Lower leg skin (tissue), 3 donors: ENCODE measurements at regions not wholly inside any gene's neighbourhood (a gene's known extent, or its start where the extent isn't known, plus 50 kb on each side); places are given as distances from the start of the nearest gene placed in this dataset.

ENCODE experiments used
- POLR2A ChIP-seq, 2 donors: fragments of 450-650 bp; IDR thresholded peaks; one replicate each; pipeline ENCODE4 v1.6.1; 2016 to 2017; ENCODE audit warnings: antibody characterized with exemption in 2 of 2, mild to moderate bottlenecking in 1 of 2, moderate library complexity in 1 of 2
- TF ChIP-seq, protein P1 (sequence below), 3 donors: fragments of 450-650 bp; IDR thresholded peaks; one replicate each; pipeline ENCODE4 v1.5.1; 2016; ENCODE audit warnings: antibody characterized with exemption in 3 of 3, mild to moderate bottlenecking in 3 of 3, moderate library complexity in 2 of 3

DNA sequence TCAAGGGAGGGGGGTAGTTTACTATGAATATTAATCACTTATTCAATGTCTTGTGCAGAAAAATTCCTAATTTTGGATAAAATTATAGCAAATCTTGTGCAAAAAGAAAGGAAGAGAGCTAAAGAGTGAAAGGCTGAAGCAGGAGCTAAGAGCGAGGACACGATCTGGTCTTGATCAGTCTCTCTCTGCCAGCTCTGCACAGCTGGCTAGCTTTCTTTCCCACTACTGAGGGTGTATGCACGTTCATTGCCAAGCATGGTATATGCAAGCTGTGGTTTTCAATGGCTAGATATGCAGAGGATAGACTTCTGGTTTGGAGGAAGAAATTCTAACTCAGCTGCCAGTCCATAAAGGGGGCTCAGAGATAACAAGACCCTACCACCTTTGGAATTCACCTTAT lies 297.3 kb downstream of the CYRIA start:
- TF ChIP-seq, protein P1, sequence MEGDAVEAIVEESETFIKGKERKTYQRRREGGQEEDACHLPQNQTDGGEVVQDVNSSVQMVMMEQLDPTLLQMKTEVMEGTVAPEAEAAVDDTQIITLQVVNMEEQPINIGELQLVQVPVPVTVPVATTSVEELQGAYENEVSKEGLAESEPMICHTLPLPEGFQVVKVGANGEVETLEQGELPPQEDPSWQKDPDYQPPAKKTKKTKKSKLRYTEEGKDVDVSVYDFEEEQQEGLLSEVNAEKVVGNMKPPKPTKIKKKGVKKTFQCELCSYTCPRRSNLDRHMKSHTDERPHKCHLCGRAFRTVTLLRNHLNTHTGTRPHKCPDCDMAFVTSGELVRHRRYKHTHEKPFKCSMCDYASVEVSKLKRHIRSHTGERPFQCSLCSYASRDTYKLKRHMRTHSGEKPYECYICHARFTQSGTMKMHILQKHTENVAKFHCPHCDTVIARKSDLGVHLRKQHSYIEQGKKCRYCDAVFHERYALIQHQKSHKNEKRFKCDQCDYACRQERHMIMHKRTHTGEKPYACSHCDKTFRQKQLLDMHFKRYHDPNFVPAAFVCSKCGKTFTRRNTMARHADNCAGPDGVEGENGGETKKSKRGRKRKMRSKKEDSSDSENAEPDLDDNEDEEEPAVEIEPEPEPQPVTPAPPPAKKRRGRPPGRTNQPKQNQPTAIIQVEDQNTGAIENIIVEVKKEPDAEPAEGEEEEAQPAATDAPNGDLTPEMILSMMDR (IDR thresholded peaks at IDR 0.05), result no peak
- no peak for TF ChIP-seq POLR2A (IDR thresholded peaks at IDR 0.05)
